GM21619 (cell line): ENCODE measurements at regions not wholly inside any gene's neighbourhood (a gene's known extent, or its start where the extent isn't known, plus 50 kb on each side); places are given as distances from the start of the nearest gene placed in this dataset.
"Not testable (repeated sequence)": the region's sequence is repeated elsewhere in the genome, so short reads cannot be mapped to it uniquely, and the experiment has no call there.

Experiments
- ATAC-seq: cut with Tn5 transposase; IDR thresholded peaks from one replicate; pipeline ENCODE4 v1.9.1; 2021; ENCODE audit not compliant: unreplicated experiment

- no peak for ATAC-seq
These were observed 154.3 kb upstream of the CCDC54 start for GRCh38 chr3:107222907-107223306.

- ATAC-seq, result no peak
These were observed 153.1 kb upstream of the CCDC54 start for GRCh38 chr3:107224026-107224596.

- no peak for ATAC-seq
These were observed 150.1 kb upstream of the CCDC54 start for GRCh38 chr3:107227091-107227490.

GRCh38 chr3:107233877-107234276 is 143.4 kb upstream of the CCDC54 start:
- not testable (repeated sequence) for ATAC-seq

- no peak for ATAC-seq
These were observed 141.9 kb upstream of the CCDC54 start for GRCh38 chr3:107235193-107235927.

- peak; percentile 51 for ATAC-seq
These were observed 141.3 kb upstream of the CCDC54 start for GRCh38 chr3:107235928-107236315.

GRCh38 chr3:107236655-107237337 is 140.4 kb upstream of the CCDC54 start:
- ATAC-seq, result no peak

- no peak for ATAC-seq
These were observed 138.5 kb upstream of the CCDC54 start for GRCh38 chr3:107238787-107239186.

GRCh38 chr3:107239703-107240102 is 137.5 kb upstream of the CCDC54 start:
- no peak for ATAC-seq

GRCh38 chr3:107240183-107241091 is 136.8 kb upstream of the CCDC54 start:
- peak; percentile 92 for ATAC-seq

GRCh38 chr3:107241217-107241616 is 136.0 kb upstream of the CCDC54 start:
- ATAC-seq, result peak; percentile 34

- ATAC-seq, result no peak
These were observed 134.7 kb upstream of the CCDC54 start for GRCh38 chr3:107242579-107242978.

- no peak for ATAC-seq
These were observed 130.1 kb upstream of the CCDC54 start for GRCh38 chr3:107247116-107247515.

- no peak for ATAC-seq
These were observed 128.1 kb upstream of the CCDC54 start for GRCh38 chr3:107249132-107249531.

- ATAC-seq, result no peak
These were observed 127.0 kb upstream of the CCDC54 start for GRCh38 chr3:107250221-107250620.

- no peak for ATAC-seq
These were observed 125.4 kb upstream of the CCDC54 start for GRCh38 chr3:107251819-107252218.

- ATAC-seq, result no peak
These were observed 120.3 kb upstream of the CCDC54 start for GRCh38 chr3:107256963-107257362.

- ATAC-seq, result no peak
These were observed 118.9 kb upstream of the CCDC54 start for GRCh38 chr3:107258300-107258699.

- no peak for ATAC-seq
These were observed 117.0 kb upstream of the CCDC54 start for GRCh38 chr3:107260207-107260606.

GRCh38 chr3:107263269-107264021 is 113.8 kb upstream of the CCDC54 start:
- ATAC-seq, result no peak
